OCI-LY1 (cell line): ENCODE measurements at regions not wholly inside any gene's neighbourhood (a gene's known extent, or its start where the extent isn't known, plus 50 kb on each side); places are given as distances from the start of the nearest gene placed in this dataset.
A peak's percentile ranks its signal among the peaks of the same experiment; 100 is the strongest.

ENCODE experiments used
- H2AFZ ChIP-seq: fragments of 200-600 bp; sonication (generic), shearing (Covaris generic); 2 replicates; pipeline ENCODE4 v1.6.0; 2014; ENCODE audit warnings: antibody characterized with exemption, mild to moderate bottlenecking, low read length
- H3F3A ChIP-seq: fragments of 200-600 bp; sonication (generic), shearing (Covaris generic); 2 replicates; pipeline ENCODE4 v1.6.0; 2014; ENCODE audit warnings: mild to moderate bottlenecking, antibody characterized with exemption, low read length, moderate library complexity; ENCODE audit not compliant: insufficient read depth
- H3K27ac ChIP-seq: fragments of 200-600 bp; sonication (generic); 2 replicates; pipeline ENCODE4 v1.5.1; 2014; ENCODE audit warnings: low read length, mixed run types, mild to moderate bottlenecking, low read depth; ENCODE audit not compliant: poor library complexity, severe bottlenecking
- H3K27me3 ChIP-seq: fragments of 200-600 bp; sonication (generic); 2 replicates; pipeline ENCODE4 v1.6.0; 2014; ENCODE audit warnings: antibody characterized with exemption, mild to moderate bottlenecking, low read length, moderate library complexity; ENCODE audit not compliant: insufficient read depth
- H3K36me3 ChIP-seq: fragments of 200-600 bp; sonication (generic); 2 replicates; pipeline ENCODE4 v1.6.1; 2014; ENCODE audit warnings: mild to moderate bottlenecking, antibody characterized with exemption, low read length, moderate library complexity, mixed read lengths; ENCODE audit not compliant: insufficient read depth
- H3K4me1 ChIP-seq: fragments of 200-600 bp; sonication (generic); 2 replicates; pipeline ENCODE4 v1.5.1; 2014; ENCODE audit warnings: mild to moderate bottlenecking, low read length, moderate library complexity; ENCODE audit not compliant: insufficient read depth, severe bottlenecking
- H3K4me2 ChIP-seq: fragments of 200-600 bp; sonication (generic), shearing (Covaris generic); 2 replicates; pipeline ENCODE4 v1.6.1; 2014; ENCODE audit warnings: low read length
- H3K4me3 ChIP-seq: fragments of 200-600 bp; sonication (generic); 2 replicates; pipeline ENCODE4 v1.5.1; 2014; ENCODE audit warnings: low read length, low read depth, mild to moderate bottlenecking, mixed read lengths; ENCODE audit not compliant: poor library complexity, severe bottlenecking
- H3K79me2 ChIP-seq: fragments of 200-600 bp; shearing (Covaris generic); 2 replicates; pipeline ENCODE4 v1.6.1; 2016; ENCODE audit warnings: mixed run types, low read length, mixed read lengths; ENCODE audit not compliant: insufficient read depth
- H3K9ac ChIP-seq: fragments of 200-600 bp; sonication (generic), shearing (Covaris generic); 2 replicates; pipeline ENCODE4 v1.6.1; 2014; ENCODE audit warnings: mild to moderate bottlenecking, low read length, mixed read lengths
- H3K9me2 ChIP-seq: fragments of 200-600 bp; sonication (generic), shearing (Covaris generic); 2 replicates; pipeline ENCODE4 v1.6.1; 2014; ENCODE audit warnings: low read depth, mild to moderate bottlenecking, low read length, mixed read lengths
- H3K9me3 ChIP-seq: fragments of 200-600 bp; shearing (Covaris generic); 2 replicates; pipeline ENCODE4 v1.6.1; 2014; ENCODE audit warnings: low read length, mixed read lengths
- H4K20me1 ChIP-seq: fragments of 200-600 bp; sonication (generic), shearing (Covaris generic); 2 replicates; pipeline ENCODE4 v1.6.0; 2016; ENCODE audit warnings: mild to moderate bottlenecking, low read length; ENCODE audit not compliant: insufficient read depth
- EZH2 ChIP-seq: fragments of 200-600 bp; sonication (generic), shearing (Covaris generic); IDR thresholded peaks from 2 replicates; pipeline ENCODE4 v1.8.0; 2017; ENCODE audit warnings: borderline replicate concordance, mixed run types, mild to moderate bottlenecking, antibody characterized with exemption, low read length, moderate library complexity, mixed read lengths
- TF ChIP-seq, protein P1 (sequence below): fragments of 200-600 bp; sonication (generic), shearing (Covaris generic); IDR thresholded peaks from 2 replicates; pipeline ENCODE4 v1.5.1; 2017; ENCODE audit warnings: mild to moderate bottlenecking, antibody characterized with exemption, low read length, moderate library complexity, mixed read lengths

DNA sequence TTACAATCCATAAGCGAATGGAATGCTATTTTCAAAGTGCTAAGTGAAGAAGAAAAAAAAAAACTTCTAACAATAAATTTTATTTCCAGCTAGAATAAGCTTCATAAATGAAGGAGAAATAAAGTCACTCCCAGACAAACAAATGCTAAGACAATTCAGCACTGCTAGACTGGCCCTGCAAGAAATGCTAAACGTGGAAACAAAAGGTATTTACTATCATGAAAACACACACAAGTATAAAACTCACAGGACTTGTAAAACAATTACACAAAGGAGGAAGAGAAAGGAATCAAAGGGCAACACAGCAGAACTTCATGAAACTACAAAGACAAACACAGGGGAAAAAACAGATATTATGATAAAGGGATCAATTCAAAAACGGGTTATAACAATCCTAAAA lies 85.8 kb upstream of the NELL2 start:
- Histone ChIP-seq H3K9me3 (no peaks in the 10 kb centered on the region), H2AFZ (no peak overlapping the region), H3K27me3 (0 out of 2 replicates have a peak, but pooled peaks cover 3% of the 10 kb centered on the region), H4K20me1 (no peaks in the 10 kb centered on the region), H3F3A (no peaks in the 10 kb centered on the region), H3K9me2 (no peaks in the 10 kb centered on the region), H3K9ac (no peak overlapping the region), H3K4me1 (no peaks in the 10 kb centered on the region), H3K36me3 (no peaks in the 10 kb centered on the region), H3K27ac (no peak overlapping the region), H3K4me2 (no peak overlapping the region), H3K4me3 (no peak overlapping the region), H3K79me2 (no peaks in the 10 kb centered on the region)
- TF ChIP-seq EZH2, result no peak
- TF ChIP-seq, protein P1, sequence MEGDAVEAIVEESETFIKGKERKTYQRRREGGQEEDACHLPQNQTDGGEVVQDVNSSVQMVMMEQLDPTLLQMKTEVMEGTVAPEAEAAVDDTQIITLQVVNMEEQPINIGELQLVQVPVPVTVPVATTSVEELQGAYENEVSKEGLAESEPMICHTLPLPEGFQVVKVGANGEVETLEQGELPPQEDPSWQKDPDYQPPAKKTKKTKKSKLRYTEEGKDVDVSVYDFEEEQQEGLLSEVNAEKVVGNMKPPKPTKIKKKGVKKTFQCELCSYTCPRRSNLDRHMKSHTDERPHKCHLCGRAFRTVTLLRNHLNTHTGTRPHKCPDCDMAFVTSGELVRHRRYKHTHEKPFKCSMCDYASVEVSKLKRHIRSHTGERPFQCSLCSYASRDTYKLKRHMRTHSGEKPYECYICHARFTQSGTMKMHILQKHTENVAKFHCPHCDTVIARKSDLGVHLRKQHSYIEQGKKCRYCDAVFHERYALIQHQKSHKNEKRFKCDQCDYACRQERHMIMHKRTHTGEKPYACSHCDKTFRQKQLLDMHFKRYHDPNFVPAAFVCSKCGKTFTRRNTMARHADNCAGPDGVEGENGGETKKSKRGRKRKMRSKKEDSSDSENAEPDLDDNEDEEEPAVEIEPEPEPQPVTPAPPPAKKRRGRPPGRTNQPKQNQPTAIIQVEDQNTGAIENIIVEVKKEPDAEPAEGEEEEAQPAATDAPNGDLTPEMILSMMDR, result no peak

DNA sequence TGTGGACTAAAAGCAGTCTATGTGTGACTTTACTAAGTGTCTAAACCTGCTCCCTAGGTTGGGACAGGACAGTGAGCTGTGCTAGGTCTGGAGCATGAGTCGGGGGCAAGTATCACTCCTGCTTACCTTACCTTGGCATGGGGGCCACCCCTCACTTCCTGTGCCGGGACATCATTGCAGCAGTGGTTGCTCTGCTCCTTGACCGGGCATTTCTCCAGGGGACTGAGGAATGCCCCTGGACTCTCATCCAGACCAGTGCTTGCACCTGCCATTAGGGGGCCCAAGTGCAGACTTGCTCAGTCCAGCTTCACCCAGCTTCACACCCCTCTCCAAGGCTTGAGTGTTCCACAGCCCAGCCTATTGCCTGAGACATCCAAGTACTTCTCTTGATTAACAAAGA lies 84.7 kb upstream of the NELL2 start:
- no peak overlapping the region for H2AFZ ChIP-seq

DNA sequence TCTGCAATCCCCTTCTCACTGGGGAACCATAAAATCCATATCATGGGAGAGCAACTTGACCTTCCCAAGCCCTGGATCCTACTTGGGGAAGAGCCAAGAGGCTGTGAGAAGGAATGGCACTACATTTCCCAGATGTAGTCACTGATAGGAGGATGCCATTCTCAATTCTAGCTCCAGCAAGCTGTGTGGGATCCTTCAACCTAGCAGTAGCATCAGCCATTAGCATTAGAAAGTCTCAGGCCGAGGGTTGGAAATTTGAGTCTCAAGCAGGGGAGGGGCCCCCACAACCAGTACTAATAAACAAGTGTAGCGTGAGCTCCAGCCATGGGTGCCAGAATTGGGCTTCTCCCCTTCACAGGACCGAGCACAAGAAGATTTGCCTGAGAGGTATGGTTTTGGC lies 84.3 kb upstream of the NELL2 start:
- TF ChIP-seq, protein P1, result no peak
- no peak for TF ChIP-seq EZH2
- no peaks in the 10 kb centered on the region for H3F3A ChIP-seq
- no peaks in the 10 kb centered on the region for H3K9me3 ChIP-seq
- H3K36me3 ChIP-seq, result no peaks in the 10 kb centered on the region
- H4K20me1 ChIP-seq, result no peaks in the 10 kb centered on the region
- H3K27ac ChIP-seq, result no peak overlapping the region
- H2AFZ ChIP-seq, result no peak overlapping the region
- no peaks in the 10 kb centered on the region for H3K9me2 ChIP-seq
- H3K4me1 ChIP-seq, result no peaks in the 10 kb centered on the region
- H3K79me2 ChIP-seq, result no peaks in the 10 kb centered on the region
- H3K9ac ChIP-seq, result no peak overlapping the region
- H3K4me2 ChIP-seq, result no peak overlapping the region
- H3K4me3 ChIP-seq, result no peak overlapping the region
- 0 out of 2 replicates have a peak, but pooled peaks cover 3% of the 10 kb centered on the region for H3K27me3 ChIP-seq

More for the DNA sequence above, 84.7 kb upstream of the NELL2 start:
- Histone ChIP-seq H3K4me1 (no peaks in the 10 kb centered on the region), H4K20me1 (no peaks in the 10 kb centered on the region), H3K9me2 (no peaks in the 10 kb centered on the region), H3K4me2 (no peak overlapping the region), H3K79me2 (no peaks in the 10 kb centered on the region), H3K4me3 (no peak overlapping the region), H3K36me3 (no peaks in the 10 kb centered on the region), H3F3A (no peaks in the 10 kb centered on the region), H3K9ac (no peak overlapping the region), H3K9me3 (no peaks in the 10 kb centered on the region), H3K27ac (no peak overlapping the region), H3K27me3 (0 out of 2 replicates have a peak, but pooled peaks cover 3% of the 10 kb centered on the region)
- TF ChIP-seq, protein P1, result peak; percentile 10
- no peak for TF ChIP-seq EZH2
